ENCODE measurements at regions not wholly inside any gene's neighbourhood (a gene's known extent, or its start where the extent isn't known, plus 50 kb on each side); places are given as distances from the start of the nearest gene placed in this dataset.

- no peak for DNase-seq (ENCODE audit: low spot score)
- 85% methylated on average over 1 of the region's 1 CpG for WGBS
- TF ChIP-seq HNF4G (IDR thresholded peaks at IDR 0.05) (no peak), SP1 (IDR thresholded peaks at IDR 0.05) (no peak)
- Histone ChIP-seq H3K9me3 (ENCODE audit: control insufficient read depth in 4 of 4, low read length in 3 of 4) (peaks cover 0 to 18% (median 4%) of the 10 kb centered on the region in 4 donors), H3K36me3 (ENCODE audit: control insufficient read depth in 4 of 4, insufficient read depth in 3 of 4, low read depth in 1 of 4, low read length in 3 of 4) (no peaks in the 10 kb centered on the region), H3K27ac (ENCODE audit: low read depth in 1 of 2, low read length in 2 of 2) (no peak overlapping the region), H3K9ac (ENCODE audit: low read depth in 1 of 2, low read length in 2 of 2) (no peak overlapping the region), H3K27me3 (ENCODE audit: control insufficient read depth in 4 of 4, insufficient read depth in 4 of 4, low read length in 3 of 4) (peaks cover 0 to under 1% (median 0%) of the 10 kb centered on the region in 4 donors), H3K4me1 (ENCODE audit: control insufficient read depth in 4 of 4, insufficient read depth in 4 of 4, low read length in 3 of 4) (peaks cover 0 to 5% (median 1%) of the 10 kb centered on the region in 4 donors), H3K4me3 (ENCODE audit: low read depth in 1 of 3, low read length in 3 of 3) (no peak overlapping the region)
Measured at GRCh38 chr20:6953611-6954010, 186.1 kb downstream of the BMP2 start.

- Histone ChIP-seq H3K9me3 (ENCODE audit: control insufficient read depth in 4 of 4, low read length in 3 of 4) (peaks cover 0 to 18% (median 4%) of the 10 kb centered on the region in 4 donors), H3K9ac (ENCODE audit: low read depth in 1 of 2, low read length in 2 of 2) (no peak overlapping the region), H3K27ac (ENCODE audit: low read depth in 1 of 2, low read length in 2 of 2) (no peak overlapping the region), H3K36me3 (ENCODE audit: control insufficient read depth in 4 of 4, insufficient read depth in 3 of 4, low read depth in 1 of 4, low read length in 3 of 4) (no peaks in the 10 kb centered on the region), H3K4me3 (ENCODE audit: low read depth in 1 of 3, low read length in 3 of 3) (no peak overlapping the region), H3K4me1 (ENCODE audit: control insufficient read depth in 4 of 4, insufficient read depth in 4 of 4, low read length in 3 of 4) (peaks cover 0 to 5% (median 1%) of the 10 kb centered on the region in 4 donors), H3K27me3 (ENCODE audit: control insufficient read depth in 4 of 4, insufficient read depth in 4 of 4, low read length in 3 of 4) (peaks cover 0 to 3% (median 0%) of the 10 kb centered on the region in 4 donors)
- WGBS, result 73% methylated on average over 2 of the region's 2 CpGs
- no peak for TF ChIP-seq MAX (IDR thresholded peaks at IDR 0.05)
- TF ChIP-seq RAD21 (IDR thresholded peaks at IDR 0.05), result no peak
- no peak for TF ChIP-seq ATF3 (IDR thresholded peaks at IDR 0.05)
- TF ChIP-seq, protein P1, sequence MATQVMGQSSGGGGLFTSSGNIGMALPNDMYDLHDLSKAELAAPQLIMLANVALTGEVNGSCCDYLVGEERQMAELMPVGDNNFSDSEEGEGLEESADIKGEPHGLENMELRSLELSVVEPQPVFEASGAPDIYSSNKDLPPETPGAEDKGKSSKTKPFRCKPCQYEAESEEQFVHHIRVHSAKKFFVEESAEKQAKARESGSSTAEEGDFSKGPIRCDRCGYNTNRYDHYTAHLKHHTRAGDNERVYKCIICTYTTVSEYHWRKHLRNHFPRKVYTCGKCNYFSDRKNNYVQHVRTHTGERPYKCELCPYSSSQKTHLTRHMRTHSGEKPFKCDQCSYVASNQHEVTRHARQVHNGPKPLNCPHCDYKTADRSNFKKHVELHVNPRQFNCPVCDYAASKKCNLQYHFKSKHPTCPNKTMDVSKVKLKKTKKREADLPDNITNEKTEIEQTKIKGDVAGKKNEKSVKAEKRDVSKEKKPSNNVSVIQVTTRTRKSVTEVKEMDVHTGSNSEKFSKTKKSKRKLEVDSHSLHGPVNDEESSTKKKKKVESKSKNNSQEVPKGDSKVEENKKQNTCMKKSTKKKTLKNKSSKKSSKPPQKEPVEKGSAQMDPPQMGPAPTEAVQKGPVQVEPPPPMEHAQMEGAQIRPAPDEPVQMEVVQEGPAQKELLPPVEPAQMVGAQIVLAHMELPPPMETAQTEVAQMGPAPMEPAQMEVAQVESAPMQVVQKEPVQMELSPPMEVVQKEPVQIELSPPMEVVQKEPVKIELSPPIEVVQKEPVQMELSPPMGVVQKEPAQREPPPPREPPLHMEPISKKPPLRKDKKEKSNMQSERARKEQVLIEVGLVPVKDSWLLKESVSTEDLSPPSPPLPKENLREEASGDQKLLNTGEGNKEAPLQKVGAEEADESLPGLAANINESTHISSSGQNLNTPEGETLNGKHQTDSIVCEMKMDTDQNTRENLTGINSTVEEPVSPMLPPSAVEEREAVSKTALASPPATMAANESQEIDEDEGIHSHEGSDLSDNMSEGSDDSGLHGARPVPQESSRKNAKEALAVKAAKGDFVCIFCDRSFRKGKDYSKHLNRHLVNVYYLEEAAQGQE (IDR thresholded peaks at IDR 0.05), result no peak
- TF ChIP-seq JUND (IDR thresholded peaks at IDR 0.05), result no peak
- no peak for TF ChIP-seq TAF1 (conservative IDR thresholded peaks at IDR 0.05)
- no peak for TF ChIP-seq NR2F2 (IDR thresholded peaks at IDR 0.05)
- TF ChIP-seq EGR1 (IDR thresholded peaks at IDR 0.05; ENCODE audit: low read depth in 2 of 2), result no peak
- DNase-seq (ENCODE audit: low spot score), result no peak
Measured at GRCh38 chr20:6954219-6954618, 186.7 kb downstream of the BMP2 start.

- DNase-seq (ENCODE audit: low spot score), result no peak
- peaks cover 0 to 5% (median 1%) of the 10 kb centered on the region in 4 donors for H3K4me1 ChIP-seq (ENCODE audit: control insufficient read depth in 4 of 4, insufficient read depth in 4 of 4, low read length in 3 of 4)
- 70% methylated on average over 2 of the region's 2 CpGs for WGBS
- no peak overlapping the region for H3K4me3 ChIP-seq (ENCODE audit: low read depth in 1 of 3, low read length in 3 of 3)
- TF ChIP-seq TAF1 (conservative IDR thresholded peaks at IDR 0.05), result no peak
- TF ChIP-seq ZBTB33 (IDR thresholded peaks at IDR 0.05), result no peak
- TF ChIP-seq JUND (IDR thresholded peaks at IDR 0.05), result no peak
- TF ChIP-seq SP1 (IDR thresholded peaks at IDR 0.05), result peak; percentile 18
- TF ChIP-seq GABPA (IDR thresholded peaks at IDR 0.05 in 1 of 2, conservative IDR thresholded peaks at IDR 0.05 in 1 of 2), result no peak
- no peak for TF ChIP-seq EGR1 (IDR thresholded peaks at IDR 0.05; ENCODE audit: low read depth in 2 of 2)
- TF ChIP-seq FOXA1 (IDR thresholded peaks at IDR 0.05), result no peak
- no peak for TF ChIP-seq MAX (IDR thresholded peaks at IDR 0.05)
- no peak for TF ChIP-seq YY1 (IDR thresholded peaks at IDR 0.05)
- no peak for TF ChIP-seq FOXA2 (IDR thresholded peaks at IDR 0.05)
- TF ChIP-seq HNF4G (IDR thresholded peaks at IDR 0.05), result no peak
- TF ChIP-seq HNF4A (conservative IDR thresholded peaks at IDR 0.05), result peak in 1 of 2 donors; percentile 25
- TF ChIP-seq RXRA (IDR thresholded peaks at IDR 0.05), result no peak
- TF ChIP-seq ATF3 (IDR thresholded peaks at IDR 0.05), result no peak
- peaks cover 0 to 3% (median 0%) of the 10 kb centered on the region in 4 donors for H3K27me3 ChIP-seq (ENCODE audit: control insufficient read depth in 4 of 4, insufficient read depth in 4 of 4, low read length in 3 of 4)
- no peak overlapping the region for H3K9ac ChIP-seq (ENCODE audit: low read depth in 1 of 2, low read length in 2 of 2)
- H3K9me3 ChIP-seq (ENCODE audit: control insufficient read depth in 4 of 4, low read length in 3 of 4), result peaks cover 0 to 18% (median 3%) of the 10 kb centered on the region in 4 donors
- H3K27ac ChIP-seq (ENCODE audit: low read depth in 1 of 2, low read length in 2 of 2), result no peak overlapping the region
- no peaks in the 10 kb centered on the region for H3K36me3 ChIP-seq (ENCODE audit: control insufficient read depth in 4 of 4, insufficient read depth in 3 of 4, low read depth in 1 of 4, low read length in 3 of 4)
Measured at GRCh38 chr20:6956056-6956455, 188.6 kb downstream of the BMP2 start.

All from liver (tissue), 7 donors.